ENCODE measurements at regions not wholly inside any gene's neighbourhood (a gene's known extent, or its start where the extent isn't known, plus 50 kb on each side); places are given as distances from the start of the nearest gene placed in this dataset.

DNA sequence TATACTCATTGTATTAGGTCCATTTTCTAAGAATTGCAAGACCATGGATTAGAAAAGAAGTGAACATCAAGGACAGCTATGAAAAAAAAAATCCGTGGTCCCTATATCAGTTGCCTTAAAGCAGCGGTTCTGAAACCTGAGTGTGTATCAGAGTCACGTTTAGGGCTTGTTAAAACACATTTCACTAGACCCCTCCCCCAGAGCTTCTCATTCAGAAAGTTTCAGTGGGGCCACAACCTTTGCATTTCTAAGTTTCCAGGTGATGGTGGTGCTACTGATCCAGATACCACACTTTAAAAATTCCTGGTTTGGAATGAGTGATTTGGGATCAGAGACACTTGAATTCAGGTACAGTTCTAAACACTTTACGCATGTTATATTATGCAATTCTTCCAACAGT lies 96.1 kb upstream of the PRMT6 start:
- Mint-ChIP-seq H3K9me3 (ENCODE audit: low read depth) (no peaks in the 10 kb centered on the region), H3K4me1 (ENCODE audit: low read depth) (peaks cover 9% of the 10 kb centered on the region)

GRCh38 chr1:106961646-106962045 lies 94.8 kb upstream of the PRMT6 start:
- TF ChIP-seq, protein P1, sequence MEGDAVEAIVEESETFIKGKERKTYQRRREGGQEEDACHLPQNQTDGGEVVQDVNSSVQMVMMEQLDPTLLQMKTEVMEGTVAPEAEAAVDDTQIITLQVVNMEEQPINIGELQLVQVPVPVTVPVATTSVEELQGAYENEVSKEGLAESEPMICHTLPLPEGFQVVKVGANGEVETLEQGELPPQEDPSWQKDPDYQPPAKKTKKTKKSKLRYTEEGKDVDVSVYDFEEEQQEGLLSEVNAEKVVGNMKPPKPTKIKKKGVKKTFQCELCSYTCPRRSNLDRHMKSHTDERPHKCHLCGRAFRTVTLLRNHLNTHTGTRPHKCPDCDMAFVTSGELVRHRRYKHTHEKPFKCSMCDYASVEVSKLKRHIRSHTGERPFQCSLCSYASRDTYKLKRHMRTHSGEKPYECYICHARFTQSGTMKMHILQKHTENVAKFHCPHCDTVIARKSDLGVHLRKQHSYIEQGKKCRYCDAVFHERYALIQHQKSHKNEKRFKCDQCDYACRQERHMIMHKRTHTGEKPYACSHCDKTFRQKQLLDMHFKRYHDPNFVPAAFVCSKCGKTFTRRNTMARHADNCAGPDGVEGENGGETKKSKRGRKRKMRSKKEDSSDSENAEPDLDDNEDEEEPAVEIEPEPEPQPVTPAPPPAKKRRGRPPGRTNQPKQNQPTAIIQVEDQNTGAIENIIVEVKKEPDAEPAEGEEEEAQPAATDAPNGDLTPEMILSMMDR (IDR thresholded peaks at IDR 0.05; ENCODE audit: unreplicated experiment), result no peak
- no peaks in the 10 kb centered on the region for H3K27me3 Mint-ChIP-seq
- no peak for DNase-seq (ENCODE audit: low spot score, unreplicated experiment)
- no peaks in the 10 kb centered on the region for H3K36me3 Mint-ChIP-seq (ENCODE audit: insufficient read depth)
- H3K4me3 Mint-ChIP-seq (ENCODE audit: low read depth), result no peak overlapping the region
- H3K4me1 Mint-ChIP-seq (ENCODE audit: low read depth), result peaks cover 3% of the 10 kb centered on the region
- H3K9me3 Mint-ChIP-seq (ENCODE audit: low read depth), result no peaks in the 10 kb centered on the region
- H3K27ac Mint-ChIP-seq, result no peak overlapping the region

More for the DNA sequence above, 96.1 kb upstream of the PRMT6 start:
- H3K27me3 Mint-ChIP-seq, result no peaks in the 10 kb centered on the region
- H3K36me3 Mint-ChIP-seq (ENCODE audit: insufficient read depth), result no peaks in the 10 kb centered on the region
- DNase-seq (ENCODE audit: low spot score, unreplicated experiment), result no peak
- no peak overlapping the region for H3K27ac Mint-ChIP-seq
- H3K4me3 Mint-ChIP-seq (ENCODE audit: low read depth), result no peak overlapping the region
- TF ChIP-seq, protein P1 (IDR thresholded peaks at IDR 0.05; ENCODE audit: unreplicated experiment), result no peak

GRCh38 chr1:106962591-106962990 lies 93.9 kb upstream of the PRMT6 start:
- H3K4me1 Mint-ChIP-seq (ENCODE audit: low read depth), result peaks cover 3% of the 10 kb centered on the region
- TF ChIP-seq, protein P1 (IDR thresholded peaks at IDR 0.05; ENCODE audit: unreplicated experiment), result no peak
- no peaks in the 10 kb centered on the region for H3K9me3 Mint-ChIP-seq (ENCODE audit: low read depth)
- H3K4me3 Mint-ChIP-seq (ENCODE audit: low read depth), result no peak overlapping the region
- H3K27ac Mint-ChIP-seq, result no peak overlapping the region
- no peak for DNase-seq (ENCODE audit: low spot score, unreplicated experiment)
- no peaks in the 10 kb centered on the region for H3K27me3 Mint-ChIP-seq
- no peaks in the 10 kb centered on the region for H3K36me3 Mint-ChIP-seq (ENCODE audit: insufficient read depth)

- H3K36me3 Mint-ChIP-seq (ENCODE audit: insufficient read depth), result no peaks in the 10 kb centered on the region
- no peak overlapping the region for H3K27ac Mint-ChIP-seq
- no peak overlapping the region for H3K4me3 Mint-ChIP-seq (ENCODE audit: low read depth)
- H3K27me3 Mint-ChIP-seq, result no peaks in the 10 kb centered on the region
- no peaks in the 10 kb centered on the region for H3K9me3 Mint-ChIP-seq (ENCODE audit: low read depth)
- H3K4me1 Mint-ChIP-seq (ENCODE audit: low read depth), result no peaks in the 10 kb centered on the region
- DNase-seq (ENCODE audit: low spot score, unreplicated experiment), result no peak
- TF ChIP-seq, protein P1 (IDR thresholded peaks at IDR 0.05; ENCODE audit: unreplicated experiment), result no peak
Measured at GRCh38 chr1:106964495-106964894, 92.0 kb upstream of the PRMT6 start.

DNA sequence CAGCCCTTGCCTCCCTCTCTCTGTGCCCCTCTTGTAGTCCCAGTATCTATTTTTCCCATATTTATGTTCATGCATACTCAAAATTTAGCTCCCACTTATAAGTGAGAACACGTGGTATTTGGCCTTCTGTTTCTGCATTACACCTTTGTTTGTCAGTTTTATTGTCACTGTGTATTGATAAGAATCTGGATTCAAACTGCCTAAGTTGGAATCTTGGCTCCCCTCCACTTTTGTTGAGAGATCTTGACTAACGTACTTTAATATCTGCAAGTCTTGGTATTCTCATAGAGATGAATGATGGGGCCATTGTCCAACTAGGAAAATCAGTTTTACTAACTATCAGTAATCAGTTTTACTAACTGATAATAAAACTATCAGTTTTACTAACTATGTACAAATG lies 87.8 kb upstream of the PRMT6 start:
- no peak for DNase-seq (ENCODE audit: low spot score, unreplicated experiment)
- H3K4me1 Mint-ChIP-seq (ENCODE audit: low read depth), result no peaks in the 10 kb centered on the region
- H3K4me3 Mint-ChIP-seq (ENCODE audit: low read depth), result no peak overlapping the region
- no peaks in the 10 kb centered on the region for H3K27me3 Mint-ChIP-seq
- H3K27ac Mint-ChIP-seq, result no peak overlapping the region
- no peaks in the 10 kb centered on the region for H3K36me3 Mint-ChIP-seq (ENCODE audit: insufficient read depth)
- no peaks in the 10 kb centered on the region for H3K9me3 Mint-ChIP-seq (ENCODE audit: low read depth)
- TF ChIP-seq, protein P1 (IDR thresholded peaks at IDR 0.05; ENCODE audit: unreplicated experiment), result no peak

All from progenitor cell of endocrine pancreas (in vitro differentiated cells).